ENCODE measurements at regions not wholly inside any gene's neighbourhood (a gene's known extent, or its start where the extent isn't known, plus 50 kb on each side); places are given as distances from the start of the nearest gene placed in this dataset.

DNA sequence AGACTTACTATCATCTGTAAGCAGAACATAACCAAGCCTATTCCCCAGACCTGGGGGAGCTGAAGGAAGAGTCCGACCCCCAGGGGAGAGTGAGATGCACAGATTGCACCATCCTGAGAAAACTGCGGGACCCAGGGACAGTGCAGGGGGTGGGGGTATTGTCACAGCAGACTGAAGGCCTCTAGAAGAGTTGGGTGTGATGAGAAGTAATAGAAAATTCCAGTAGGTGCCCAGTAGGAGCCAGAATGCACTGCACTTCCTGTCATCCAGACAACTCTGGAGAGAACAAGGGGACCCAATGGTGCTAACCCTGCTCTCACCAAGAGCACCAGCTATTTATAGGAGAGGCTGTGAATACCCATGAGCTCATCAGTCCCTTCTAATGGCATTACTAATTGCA is 190.1 kb downstream of the BCL11B start:
- no peak for TF ChIP-seq POLR2A (IDR thresholded peaks at IDR 0.05; ENCODE audit: low read depth, low read length)
- no peak for TF ChIP-seq RCOR1 (IDR thresholded peaks at IDR 0.05; ENCODE audit: insufficient replicate concordance, low read length)
- no peak for TF ChIP-seq MXI1 (IDR thresholded peaks at IDR 0.05; ENCODE audit: borderline replicate concordance, low read depth, low read length)
- TF ChIP-seq, protein P1, sequence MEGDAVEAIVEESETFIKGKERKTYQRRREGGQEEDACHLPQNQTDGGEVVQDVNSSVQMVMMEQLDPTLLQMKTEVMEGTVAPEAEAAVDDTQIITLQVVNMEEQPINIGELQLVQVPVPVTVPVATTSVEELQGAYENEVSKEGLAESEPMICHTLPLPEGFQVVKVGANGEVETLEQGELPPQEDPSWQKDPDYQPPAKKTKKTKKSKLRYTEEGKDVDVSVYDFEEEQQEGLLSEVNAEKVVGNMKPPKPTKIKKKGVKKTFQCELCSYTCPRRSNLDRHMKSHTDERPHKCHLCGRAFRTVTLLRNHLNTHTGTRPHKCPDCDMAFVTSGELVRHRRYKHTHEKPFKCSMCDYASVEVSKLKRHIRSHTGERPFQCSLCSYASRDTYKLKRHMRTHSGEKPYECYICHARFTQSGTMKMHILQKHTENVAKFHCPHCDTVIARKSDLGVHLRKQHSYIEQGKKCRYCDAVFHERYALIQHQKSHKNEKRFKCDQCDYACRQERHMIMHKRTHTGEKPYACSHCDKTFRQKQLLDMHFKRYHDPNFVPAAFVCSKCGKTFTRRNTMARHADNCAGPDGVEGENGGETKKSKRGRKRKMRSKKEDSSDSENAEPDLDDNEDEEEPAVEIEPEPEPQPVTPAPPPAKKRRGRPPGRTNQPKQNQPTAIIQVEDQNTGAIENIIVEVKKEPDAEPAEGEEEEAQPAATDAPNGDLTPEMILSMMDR (conservative IDR thresholded peaks at IDR 0.05; ENCODE audit: low read depth, low read length), result no peak

All from IMR-90 (cell line).